ENCODE measurements at regions not wholly inside any gene's neighbourhood (a gene's known extent, or its start where the extent isn't known, plus 50 kb on each side); places are given as distances from the start of the nearest gene placed in this dataset.

DNA sequence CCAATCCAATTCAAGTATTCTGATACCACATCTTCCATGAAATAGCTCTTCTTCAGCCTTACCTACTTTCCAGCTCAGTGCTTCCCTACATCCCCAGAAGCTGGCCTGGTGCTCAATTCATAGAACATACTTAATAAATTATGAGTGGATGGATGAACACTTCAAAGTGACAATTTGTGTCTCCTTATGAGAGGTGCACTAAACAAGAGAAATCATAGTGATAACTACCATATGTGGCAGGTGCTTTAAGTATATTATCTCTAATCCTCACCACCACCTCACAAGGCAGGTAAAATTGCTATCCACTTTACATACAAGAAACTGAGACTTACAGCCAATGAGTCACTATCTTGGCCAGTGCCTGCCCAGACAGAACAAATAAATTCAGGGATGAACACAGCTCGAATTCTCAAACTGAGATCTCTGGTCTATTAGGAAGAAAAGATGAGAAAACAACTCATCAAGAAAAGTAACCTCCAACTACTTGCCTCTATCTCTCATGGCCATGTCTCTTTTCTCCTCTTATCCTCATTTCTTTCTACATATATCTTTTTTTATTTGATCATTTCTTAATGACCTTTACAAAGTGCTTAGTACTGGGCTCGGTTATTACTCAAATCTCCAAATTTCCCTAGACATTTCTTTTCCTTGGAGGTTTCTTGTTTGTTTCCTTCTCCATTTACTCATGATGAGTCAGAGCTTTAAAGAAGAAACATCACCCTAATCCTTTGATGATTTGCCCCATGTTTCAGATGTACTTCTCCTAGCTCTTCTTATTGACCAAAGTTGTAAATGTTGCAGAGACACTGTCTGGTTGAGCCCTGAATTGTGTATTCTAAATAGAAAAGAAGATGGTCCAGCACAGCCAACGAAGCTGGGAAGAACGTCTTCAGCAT, 161.5 kb downstream of the RPS29 start:
- TF ChIP-seq RAD21 (IDR thresholded peaks at IDR 0.05; ENCODE audit: low read depth) (no peak), ZNF274 (IDR thresholded peaks at IDR 0.05; ENCODE audit: low read depth, low read length) (no peak), POLR2AphosphoS5 (IDR thresholded peaks at IDR 0.05; ENCODE audit: low read depth, low read length) (no peak)
